ENCODE measurements at regions not wholly inside any gene's neighbourhood (a gene's known extent, or its start where the extent isn't known, plus 50 kb on each side); places are given as distances from the start of the nearest gene placed in this dataset.

GRCh38 chr4:136751556-136751955 lies 780.7 kb downstream of the PCDH18 start (continued):
- TF ChIP-seq ELK1 (IDR thresholded peaks at IDR 0.05; ENCODE audit: low read depth, low read length) (no peak), TAF1 (IDR thresholded peaks at IDR 0.05; ENCODE audit: borderline replicate concordance, low read depth, low read length) (no peak), MYB (IDR thresholded peaks at IDR 0.05; ENCODE audit: borderline replicate concordance, low read depth, low read length) (no peak), CHD4 (IDR thresholded peaks at IDR 0.05) (no peak), HDAC2 (IDR thresholded peaks at IDR 0.05) (no peak)

- Histone ChIP-seq H2AFZ (ENCODE audit: control insufficient read depth, low read depth, low read length) (no peak overlapping the region), H3K4me3 (no peak overlapping the region), H3K4me1 (ENCODE audit: control insufficient read depth, insufficient read depth, low read length) (no peaks in the 10 kb centered on the region), H3K27ac (ENCODE audit: control insufficient read depth, insufficient read depth) (no peak overlapping the region), H3K9me3 (replicated peaks; ENCODE audit: control insufficient read depth, insufficient read depth, low read length) (no peaks in the 10 kb centered on the region), H4K20me1 (ENCODE audit: control insufficient read depth, insufficient read depth) (no peaks in the 10 kb centered on the region), H3K4me2 (ENCODE audit: control insufficient read depth, insufficient read depth) (no peak overlapping the region), H3K79me2 (ENCODE audit: control insufficient read depth, insufficient read depth, low read length) (no peaks in the 10 kb centered on the region), H3K27me3 (replicated peaks in 1 of 2; ENCODE audit: control insufficient read depth in 2 of 2, insufficient read depth in 2 of 2, low read length in 1 of 2) (no peaks in the 10 kb centered on the region), H3K9ac (ENCODE audit: control insufficient read depth, insufficient read depth, low read length) (no peak overlapping the region), H3K36me3 (ENCODE audit: control insufficient read depth in 2 of 2, insufficient read depth in 2 of 2, low read length in 1 of 2) (no peaks in the 10 kb centered on the region)
- BruUV-seq (replicated peaks) = no TSS peak
- no peak; the same call in 2 of the 3 replicates for ATAC-seq
- WGBS (ENCODE audit: insufficient coverage, insufficient replicate concordance, low lambda C conversion rate, missing lambda C conversion rate) = 10% methylated on average over 3 of the region's 3 CpGs
- TF ChIP-seq ZNF384 (IDR thresholded peaks at IDR 0.05; ENCODE audit: borderline replicate concordance, low read depth, low read length) (no peak), IRF5 (IDR thresholded peaks at IDR 0.05; ENCODE audit: borderline replicate concordance) (no peak), CHD1 (IDR thresholded peaks at IDR 0.05; ENCODE audit: low read depth, low read length) (no peak), ZNF207 (IDR thresholded peaks at IDR 0.05; ENCODE audit: borderline replicate concordance) (no peak), E2F8 (IDR thresholded peaks at IDR 0.05; ENCODE audit: low read depth, partially characterized antibody) (no peak), RB1 (IDR thresholded peaks at IDR 0.05; ENCODE audit: borderline replicate concordance) (no peak), BMI1 (IDR thresholded peaks at IDR 0.05; ENCODE audit: borderline replicate concordance) (no peak)
- intact Hi-C loops (cut with micrococcal nuclease; ENCODE audit: unreplicated experiment) (no loop called here), in situ Hi-C loops (cut with MboI) (no loop called here)
- ChIA-PET POLR2A (no interaction called here), RAD21 (ENCODE audit: unreplicated experiment) (no interaction called here), CTCF (no interaction called here), SMC1A (ENCODE audit: uncharacterized antibody, unreplicated experiment) (interaction anchor here (2.9 kb wide), 1 partner anchor 9 kb away, joined by 6 read pairs; no protein-coding TSS in a partner anchor)
- FAIRE-seq = no peak
- DNase-seq (ENCODE audit: low read depth, low spot score) = no peak
Measured at GRCh38 chr4:136750897-136751296, 781.4 kb downstream of the PCDH18 start.
